ENCODE measurements at regions not wholly inside any gene's neighbourhood (a gene's known extent, or its start where the extent isn't known, plus 50 kb on each side); places are given as distances from the start of the nearest gene placed in this dataset.
"Not testable (repeated sequence)": the region's sequence is repeated elsewhere in the genome, so short reads cannot be mapped to it uniquely, and the experiment has no call there.

GRCh38 chr2:198909525-198910267 lies 548.0 kb downstream of the SATB2 start:
- no peak for DNase-seq

DNA sequence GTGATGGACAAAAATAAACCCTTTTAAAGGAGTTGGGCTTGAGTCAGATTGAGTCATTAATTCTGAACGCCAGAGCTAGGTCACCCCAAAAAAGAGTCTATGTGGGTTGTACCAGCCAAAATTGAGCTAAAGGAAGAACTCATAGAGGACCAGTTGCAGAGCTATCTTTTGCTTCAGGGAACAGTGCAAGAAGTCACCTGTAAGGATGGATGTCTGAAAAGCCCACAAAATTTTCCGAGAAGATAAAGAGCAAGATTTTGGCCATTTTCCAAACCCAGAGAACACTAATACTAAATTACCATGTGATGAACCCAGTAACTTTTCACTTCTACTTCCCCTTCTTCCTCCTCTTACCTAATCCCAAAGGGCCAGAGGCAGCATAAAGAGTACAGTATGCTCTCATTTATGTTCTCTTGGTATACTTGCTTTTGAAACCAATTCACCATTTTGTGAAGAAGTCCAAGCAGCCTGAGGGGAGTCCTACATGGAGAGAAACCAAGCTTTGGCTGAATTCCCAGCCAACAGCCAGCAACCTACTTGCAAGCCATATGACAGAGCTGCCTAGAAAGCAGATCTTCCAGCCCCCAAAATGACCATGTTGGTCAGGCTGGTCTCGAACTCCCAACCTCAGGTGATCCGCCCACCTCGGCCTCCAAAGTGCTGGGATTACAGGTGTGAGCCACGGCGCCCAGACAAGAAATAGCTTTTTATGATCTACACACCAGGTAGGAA lies 551.7 kb downstream of the SATB2 start:
- DNase-seq: no peak

- DNase-seq: no peak
Measured at GRCh38 chr2:198901894-198902293, 555.8 kb downstream of the SATB2 start.

GRCh38 chr2:198900141-198900540 lies 557.6 kb downstream of the SATB2 start:
- DNase-seq: no peak

- no peak for DNase-seq
Measured at GRCh38 chr2:198890490-198890889, 567.2 kb downstream of the SATB2 start.

DNA sequence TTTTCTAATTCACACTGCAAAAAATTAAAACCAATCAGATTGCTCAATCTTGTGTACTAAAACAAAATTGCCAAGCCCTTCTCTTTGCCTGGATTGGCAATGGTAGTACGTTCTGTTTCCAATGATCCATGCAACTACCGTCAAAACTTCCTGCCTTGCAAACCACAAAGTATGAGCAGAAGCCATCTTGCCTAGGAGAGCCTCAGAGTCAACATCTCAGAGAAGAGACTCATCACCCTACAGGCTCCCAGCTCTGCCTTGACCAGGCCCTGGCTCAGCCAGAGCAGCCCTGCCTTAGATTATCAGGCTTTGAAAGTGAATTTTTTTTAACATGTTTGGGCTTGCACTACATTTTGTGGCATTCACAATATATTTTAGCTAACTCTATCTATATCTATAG lies 574.1 kb downstream of the SATB2 start:
- DNase-seq: no peak

DNA sequence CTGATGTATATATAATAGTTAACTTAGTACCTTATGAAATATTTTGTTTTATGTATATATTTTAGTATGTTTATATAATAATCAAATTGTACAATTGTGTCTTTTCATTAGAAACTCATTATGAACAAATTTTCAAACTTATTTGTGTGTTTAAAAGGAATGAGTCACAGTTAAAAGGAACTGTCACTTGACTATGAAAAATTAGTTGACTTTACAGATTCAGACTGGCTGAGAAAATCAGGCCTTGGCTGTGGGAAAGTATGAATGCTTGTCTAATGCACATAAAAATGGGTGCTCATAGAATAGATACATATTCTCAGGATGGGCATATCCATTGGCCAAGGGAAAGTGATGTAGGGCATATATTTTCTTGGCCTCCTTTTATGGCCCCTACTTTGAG lies 576.8 kb downstream of the SATB2 start:
- no peak for DNase-seq

GRCh38 chr2:198880421-198880820 lies 577.3 kb downstream of the SATB2 start:
- no peak for DNase-seq

DNA sequence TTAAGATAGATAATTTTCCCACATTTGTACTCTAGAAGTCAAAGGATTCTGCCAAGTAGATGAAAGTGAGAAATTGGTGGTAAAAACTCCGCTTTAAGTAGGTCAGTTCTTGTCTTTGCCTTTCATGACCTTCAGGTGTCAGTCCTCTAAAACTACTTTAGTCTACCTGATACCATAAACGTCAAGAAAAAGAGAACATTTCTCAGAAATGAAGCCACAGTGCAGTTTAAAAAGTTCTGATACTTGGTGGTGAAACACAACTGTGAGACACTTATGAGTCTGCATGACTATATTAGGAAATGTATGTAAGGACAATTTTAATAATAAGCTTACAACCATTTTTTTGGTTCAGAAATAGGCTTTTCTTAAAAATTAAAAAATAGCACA lies 583.3 kb downstream of the SATB2 start:
- no peak for DNase-seq

DNA sequence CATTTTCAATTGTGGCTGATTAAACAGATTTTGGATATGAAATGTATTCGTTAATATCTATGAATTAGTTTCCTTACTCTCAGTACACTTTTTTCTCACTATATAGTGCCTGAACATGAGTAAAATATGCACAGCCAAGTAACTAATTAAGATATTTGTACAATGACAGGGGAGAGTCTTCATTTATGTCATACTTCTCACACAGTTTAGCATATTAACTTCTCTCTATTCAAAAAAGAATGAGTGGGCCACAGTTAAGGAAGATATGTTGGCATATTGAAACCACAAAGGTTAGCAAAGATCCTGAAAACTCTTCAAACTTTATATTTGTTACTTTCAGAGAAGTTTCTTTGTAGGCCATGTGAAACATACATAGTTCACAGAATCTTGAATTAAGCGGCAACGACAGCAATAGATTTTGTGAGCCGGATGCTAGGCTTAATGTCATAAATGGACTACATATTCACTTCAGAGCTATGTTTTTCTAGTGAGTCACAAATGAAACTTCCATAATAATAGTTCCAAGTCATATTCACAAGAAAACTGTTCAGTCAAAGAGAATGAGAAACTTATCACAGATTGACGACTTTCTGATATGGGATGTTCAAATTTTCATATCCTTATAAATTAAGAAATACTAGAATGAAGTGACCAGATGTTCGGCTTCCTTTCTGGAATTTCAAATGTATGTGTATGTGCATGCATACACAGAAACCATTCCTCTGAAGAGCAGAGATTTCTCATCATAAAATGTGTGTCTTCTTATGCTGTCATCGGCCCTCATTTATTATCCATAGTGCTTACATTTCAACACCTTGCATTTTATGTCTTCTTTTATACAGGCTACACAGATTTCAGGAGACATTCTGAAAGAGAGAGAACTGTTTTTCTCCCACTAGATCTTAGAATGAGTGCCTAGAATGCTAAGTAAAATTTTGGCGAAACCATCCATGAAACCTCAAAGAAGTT lies 584.0 kb downstream of the SATB2 start:
- DNase-seq: no peak

DNA sequence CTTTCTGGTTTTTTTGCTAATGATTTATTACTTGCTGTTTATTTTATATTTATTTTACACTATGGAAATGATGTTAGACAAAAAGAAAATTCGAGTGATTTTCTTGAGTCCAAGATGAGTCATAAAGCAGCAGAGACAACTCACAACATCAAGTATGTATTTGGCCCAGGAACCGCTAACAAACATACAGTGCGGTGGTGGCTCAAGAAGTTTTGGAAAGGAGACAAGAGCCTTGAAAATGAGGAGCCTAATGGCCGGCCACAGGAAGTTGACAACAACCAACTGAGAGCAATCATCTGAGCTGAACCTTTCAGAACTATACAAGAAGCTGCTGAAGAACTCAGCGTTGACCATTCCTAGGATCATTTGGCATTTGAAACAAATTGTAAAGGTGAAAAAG lies 594.1 kb downstream of the SATB2 start:
- DNase-seq: no peak

DNA sequence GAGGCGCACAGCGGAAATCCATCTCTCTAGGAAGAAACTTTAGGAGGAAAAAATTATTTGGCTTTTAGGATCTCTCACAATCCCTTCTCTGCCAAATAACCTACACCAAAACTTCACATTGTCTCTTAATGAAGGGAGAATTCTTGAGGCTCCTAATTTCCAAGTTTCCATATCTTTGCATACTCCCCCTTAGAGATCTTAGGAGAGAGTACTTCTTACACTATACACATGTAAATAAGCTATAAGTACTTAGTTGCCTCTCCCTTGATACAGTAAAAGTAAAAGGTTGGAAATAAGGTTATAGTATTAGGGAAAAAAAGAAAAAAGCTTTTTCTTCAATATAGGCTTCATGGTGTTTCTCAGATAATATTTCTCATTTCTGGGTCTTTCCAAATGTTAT lies 596.7 kb downstream of the SATB2 start:
- DNase-seq: no peak

GRCh38 chr2:198857246-198857645 lies 600.5 kb downstream of the SATB2 start:
- no peak for DNase-seq

- DNase-seq: not testable (repeated sequence)
Measured at GRCh38 chr2:198855746-198856145, 602.0 kb downstream of the SATB2 start.

- no peak for DNase-seq
Measured at GRCh38 chr2:198852248-198852647, 605.5 kb downstream of the SATB2 start.

DNA sequence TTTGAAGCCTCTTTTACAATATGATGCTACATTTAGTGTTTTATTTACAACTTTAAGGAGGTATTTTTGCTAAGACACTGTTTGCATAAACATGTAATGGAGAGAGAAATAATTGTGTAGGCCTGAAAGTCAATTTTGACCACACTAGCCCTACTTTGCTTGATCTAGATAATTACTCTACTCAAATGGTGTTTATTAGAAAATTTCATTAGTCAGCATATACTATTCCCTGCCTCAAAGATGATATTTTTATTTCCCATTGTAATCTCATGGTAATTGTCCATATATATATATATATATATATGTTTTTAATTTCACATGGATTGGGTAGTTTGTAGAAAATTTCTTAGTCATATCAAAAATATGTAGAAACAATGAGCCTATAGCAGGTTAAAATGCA lies 632.2 kb downstream of the SATB2 start:
- no peak for DNase-seq

- DNase-seq: no peak
Measured at GRCh38 chr2:198817536-198817935, 640.2 kb downstream of the SATB2 start.

DNA sequence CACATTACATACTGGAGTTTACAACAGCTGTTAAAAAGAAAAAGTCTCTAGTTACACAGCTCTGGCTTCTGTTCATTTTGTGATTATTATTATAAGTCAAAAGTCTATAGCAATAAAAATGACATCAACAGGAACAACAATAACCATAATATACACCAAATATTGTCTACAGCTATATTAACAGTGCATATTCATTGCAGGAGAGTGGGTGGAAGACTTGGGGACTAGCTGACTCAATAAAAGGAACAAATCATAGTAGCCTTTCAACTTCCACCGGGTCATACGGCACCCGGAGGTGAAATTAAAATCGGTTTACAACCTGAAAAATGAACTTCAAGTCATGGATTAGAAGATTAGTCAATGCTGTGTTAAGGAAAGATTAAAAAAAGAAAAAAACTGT lies 642.1 kb downstream of the SATB2 start:
- no peak for DNase-seq

- DNase-seq: no peak
Measured at GRCh38 chr2:198811198-198811597, 646.5 kb downstream of the SATB2 start.

DNA sequence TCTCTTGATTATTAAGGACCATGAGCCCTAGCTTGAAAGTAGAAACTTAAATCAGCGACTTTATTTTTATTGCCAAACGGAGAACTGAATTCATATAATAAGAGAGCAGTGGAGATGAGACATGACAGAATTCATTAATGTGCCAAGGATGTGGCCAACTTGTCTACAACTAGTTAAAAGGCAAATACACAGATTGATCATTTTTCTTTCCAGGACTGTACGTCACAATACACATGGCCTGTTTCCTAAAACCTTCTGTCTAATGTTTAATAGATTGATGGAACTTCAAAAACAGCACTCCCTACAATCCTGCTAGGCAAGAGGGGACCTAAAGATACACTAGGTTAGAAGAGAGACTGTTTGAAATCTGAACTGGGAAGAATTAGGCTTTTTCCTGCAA lies 647.8 kb downstream of the SATB2 start:
- no peak for DNase-seq

DNA sequence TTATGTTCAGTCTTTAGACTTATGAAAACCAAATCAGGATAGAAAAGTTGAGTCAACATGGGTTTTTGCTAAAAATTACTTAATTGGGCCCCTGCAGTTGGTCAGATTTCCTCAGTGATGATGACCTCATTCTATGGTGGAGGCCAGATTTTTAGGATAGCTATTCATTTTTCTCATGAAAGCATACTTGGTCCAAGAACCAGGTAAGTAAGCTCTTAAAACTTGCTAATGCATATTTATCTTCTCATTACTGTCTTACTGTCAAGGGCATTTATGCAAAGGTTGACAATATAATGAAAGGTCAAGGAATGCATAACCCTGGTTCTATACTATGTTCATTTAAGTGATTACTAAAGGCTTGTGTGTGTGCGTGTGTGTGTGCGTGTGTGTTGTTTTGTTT lies 650.6 kb downstream of the SATB2 start:
- DNase-seq: no peak

DNA sequence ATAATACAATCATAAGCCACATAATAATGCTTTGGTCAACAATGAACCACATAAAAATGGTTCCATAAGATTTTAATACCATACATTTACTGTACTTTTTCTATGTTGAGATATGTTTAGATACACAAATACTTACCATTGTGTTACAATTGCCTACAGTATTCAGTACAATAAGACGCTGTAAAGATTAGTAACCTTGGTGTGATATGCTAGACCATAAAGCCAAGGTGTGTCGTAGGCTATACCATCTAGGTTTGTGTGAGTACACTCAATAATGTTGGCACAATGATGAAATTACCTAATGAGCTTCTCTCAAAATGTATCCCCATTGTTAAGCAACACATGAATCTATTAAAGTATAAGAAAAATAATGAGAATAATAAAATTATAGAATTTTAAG lies 662.3 kb downstream of the SATB2 start:
- no peak for DNase-seq

GRCh38 chr2:198791623-198792022 lies 666.1 kb downstream of the SATB2 start:
- no peak for DNase-seq

GRCh38 chr2:198788676-198789075 lies 669.1 kb downstream of the SATB2 start:
- no peak for DNase-seq
